GM21515 (cell line): ENCODE measurements at regions not wholly inside any gene's neighbourhood (a gene's known extent, or its start where the extent isn't known, plus 50 kb on each side); places are given as distances from the start of the nearest gene placed in this dataset.
"Not testable (repeated sequence)": the region's sequence is repeated elsewhere in the genome, so short reads cannot be mapped to it uniquely, and the experiment has no call there.

Source experiments
- ATAC-seq: cut with Tn5 transposase; IDR thresholded peaks from one replicate; pipeline ENCODE4 v1.9.1; 2021; ENCODE audit not compliant: unreplicated experiment

- ATAC-seq, result not testable (repeated sequence)
Measured at GRCh38 chr3:195974281-195974680, 65.9 kb upstream of the TNK2 start.

DNA sequence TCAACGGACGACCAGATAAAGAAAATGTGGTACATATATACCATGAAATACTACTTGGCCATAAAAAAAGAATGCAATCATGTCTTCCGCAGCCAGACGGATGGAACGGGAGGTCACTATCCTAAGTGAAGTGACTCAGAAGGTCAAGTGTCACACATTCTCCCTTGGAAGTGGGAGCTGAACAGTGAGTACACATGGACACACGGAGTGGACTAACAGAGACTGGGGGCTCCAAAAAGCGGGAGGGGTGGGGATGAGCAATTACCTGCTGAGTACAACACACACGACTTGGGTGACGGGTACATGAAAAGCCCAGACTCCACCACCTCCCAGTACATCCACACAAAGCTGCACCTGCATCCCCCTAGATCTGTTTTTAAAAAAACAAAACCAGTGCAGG lies 62.5 kb upstream of the TNK2 start:
- ATAC-seq, result not testable (repeated sequence)

DNA sequence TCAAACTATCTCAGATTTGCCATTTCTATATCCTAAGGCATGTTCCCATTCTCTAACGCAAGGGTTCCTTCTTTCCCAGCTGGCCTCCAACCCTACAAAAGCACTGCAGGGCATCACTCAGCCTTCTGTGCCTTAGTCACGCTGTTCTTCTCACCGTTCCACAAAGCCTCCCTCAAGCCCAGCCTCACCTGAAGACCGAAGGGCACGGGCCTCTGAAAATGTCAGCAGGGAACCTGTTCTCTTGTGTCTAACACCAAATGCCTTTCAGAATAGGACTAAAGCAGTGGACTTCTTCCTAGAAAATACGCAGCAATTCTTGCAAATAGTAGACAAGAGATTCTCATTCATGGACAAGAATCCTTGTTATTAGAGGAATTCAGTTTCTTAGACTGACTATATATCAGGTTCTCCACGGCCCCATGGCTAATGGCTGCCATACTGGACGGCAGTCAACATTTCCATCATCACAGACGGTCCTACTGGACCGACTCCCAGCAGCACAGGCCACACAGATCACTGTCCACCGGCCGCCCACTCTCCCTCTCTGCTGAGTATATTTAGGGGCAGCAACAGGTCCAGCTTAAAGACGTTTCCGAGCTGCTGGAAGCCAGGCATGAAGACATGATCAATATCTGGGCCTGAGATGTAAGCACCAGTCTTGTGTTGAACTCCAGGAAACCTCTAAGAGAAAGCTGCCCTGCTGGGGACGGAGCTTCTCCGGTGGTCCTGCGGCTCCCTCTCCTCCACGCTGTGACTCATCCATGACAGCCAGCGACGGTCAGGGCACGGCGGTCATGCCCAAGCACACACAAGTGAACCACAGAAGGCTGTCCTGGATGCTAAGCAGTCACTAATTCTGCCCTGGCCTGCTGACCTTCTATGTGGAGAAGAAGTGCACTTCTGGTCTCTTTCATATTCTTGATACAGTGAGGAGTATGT lies 61.8 kb upstream of the TNK2 start:
- ATAC-seq, result not testable (repeated sequence)

DNA sequence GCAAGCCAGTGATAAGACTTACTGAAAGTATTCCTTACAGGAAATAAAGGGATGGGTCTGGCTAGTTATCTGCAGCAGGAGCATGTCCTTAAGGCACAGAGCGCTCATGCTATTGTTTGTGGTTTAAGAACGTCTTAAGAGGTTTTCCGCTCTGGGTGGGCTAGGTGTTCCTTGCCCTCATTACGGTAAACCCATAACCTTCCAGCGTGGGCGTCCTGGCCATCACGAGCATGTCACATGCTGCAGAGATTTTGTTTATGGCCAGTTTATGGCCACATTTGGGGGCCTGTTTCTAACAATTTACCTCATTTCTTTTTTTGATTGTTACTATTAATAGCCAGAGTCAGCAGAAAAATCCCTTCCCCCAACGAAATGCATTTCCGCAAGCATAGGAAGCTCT lies 61.0 kb upstream of the TNK2 start:
- ATAC-seq, result not testable (repeated sequence)

GRCh38 chr3:195968104-195968503 lies 59.8 kb upstream of the TNK2 start:
- ATAC-seq, result not testable (repeated sequence)

GRCh38 chr3:195967387-195967720 lies 59.0 kb upstream of the TNK2 start:
- not testable (repeated sequence) for ATAC-seq

DNA sequence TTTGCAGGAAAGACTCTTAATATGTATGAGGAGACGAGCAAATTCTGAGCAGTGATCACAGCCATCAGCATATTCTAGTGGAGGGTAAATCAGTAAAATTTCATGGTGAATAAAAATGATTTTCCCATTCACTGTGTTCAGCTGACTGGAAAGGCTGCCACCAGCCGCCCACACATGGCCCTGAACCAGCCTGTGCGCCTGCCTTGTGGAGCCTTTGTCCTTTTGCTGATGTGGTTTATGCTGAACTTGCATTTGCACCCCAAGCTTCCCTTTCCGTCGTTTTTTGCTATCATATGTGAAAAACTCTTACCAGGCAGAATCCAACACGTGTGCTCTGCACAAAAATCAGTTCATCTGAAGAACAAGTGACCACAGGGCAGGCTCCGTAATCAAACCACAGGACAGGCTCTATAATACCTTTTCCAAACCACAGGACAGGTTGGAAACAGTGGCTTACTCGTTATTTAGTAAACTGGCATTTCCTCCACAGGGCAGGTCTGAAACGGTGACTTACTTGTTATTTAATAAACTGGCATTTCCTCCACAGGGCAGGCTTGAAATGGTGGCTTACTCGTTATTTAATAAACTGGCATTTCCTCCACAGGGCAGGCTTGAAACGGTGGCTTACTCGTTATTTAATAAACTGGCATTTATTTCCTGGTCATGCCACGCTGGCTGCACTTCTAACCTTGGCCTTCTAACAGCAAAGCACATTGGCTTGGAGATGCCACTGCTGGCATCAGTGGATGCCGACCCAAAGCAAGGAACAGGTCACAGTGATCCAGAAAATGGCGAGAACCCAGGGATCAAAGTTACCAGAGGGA lies 58.4 kb upstream of the TNK2 start:
- not testable (repeated sequence) for ATAC-seq

DNA sequence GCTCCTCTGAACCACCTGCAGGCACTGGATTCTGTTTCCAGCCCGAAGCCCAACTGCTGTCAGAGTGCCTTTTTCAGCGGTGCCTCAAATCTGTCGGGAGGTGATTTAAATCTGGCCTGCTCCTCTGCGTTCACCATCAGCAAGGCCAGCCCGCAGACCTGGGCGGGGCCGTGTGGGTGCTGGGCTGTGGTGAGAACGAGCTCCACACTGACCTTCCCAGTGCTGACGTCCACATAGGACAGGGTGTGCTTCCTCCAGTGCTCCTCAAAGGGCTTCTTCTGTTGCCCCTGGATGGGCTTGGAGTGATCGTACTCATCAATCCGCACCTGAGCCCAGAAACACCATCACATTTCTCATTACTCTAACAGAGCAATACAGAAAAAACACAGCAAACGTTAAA lies 56.9 kb upstream of the TNK2 start:
- not testable (repeated sequence) for ATAC-seq

GRCh38 chr3:195964318-195965107 lies 56.2 kb upstream of the TNK2 start:
- ATAC-seq, result not testable (repeated sequence)

DNA sequence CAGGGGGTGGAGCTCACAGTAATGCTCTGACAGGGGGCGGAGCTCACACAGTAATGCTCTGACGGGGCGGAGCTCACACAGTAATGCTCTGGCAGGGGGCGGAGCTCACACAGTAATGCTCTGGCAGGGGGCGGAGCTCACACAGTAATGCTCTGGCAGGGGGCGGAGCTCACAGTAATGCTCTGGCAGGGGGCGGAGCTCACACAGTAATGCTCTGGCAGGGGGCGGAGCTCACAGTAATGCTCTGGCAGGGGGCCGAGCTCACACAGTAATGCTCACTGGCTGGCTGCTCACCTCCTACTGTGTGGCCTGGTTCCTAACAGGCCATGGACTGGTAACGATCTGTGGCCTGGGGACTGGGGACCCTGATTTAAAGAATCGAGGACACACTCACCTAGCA lies 53.9 kb upstream of the TNK2 start:
- ATAC-seq, result not testable (repeated sequence)

GRCh38 chr3:195960971-195961775 lies 52.8 kb upstream of the TNK2 start:
- not testable (repeated sequence) for ATAC-seq

GRCh38 chr3:195960164-195960563 lies 51.8 kb upstream of the TNK2 start:
- ATAC-seq, result not testable (repeated sequence)

GRCh38 chr3:195959367-195960157 lies 51.2 kb upstream of the TNK2 start:
- not testable (repeated sequence) for ATAC-seq

GRCh38 chr3:195958736-195959135 lies 50.4 kb upstream of the TNK2 start:
- ATAC-seq, result not testable (repeated sequence)
